A549 (cell line): ENCODE measurements at regions not wholly inside any gene's neighbourhood (a gene's known extent, or its start where the extent isn't known, plus 50 kb on each side); places are given as distances from the start of the nearest gene placed in this dataset.

ENCODE experiments used
- CEBPB ChIP-seq, 2 experiments: fragments of >200 bp in 1 of 2; sonication (Bioruptor Twin) in 1 of 2; formaldehyde crosslinking in 1 of 2; IDR thresholded peaks; 2 replicates each; pipeline ENCODE4 v1.6.1; 2012 to 2016
- CTCF ChIP-seq: fragments of >200 bp; sonication (Bioruptor Twin); formaldehyde crosslinking; IDR thresholded peaks from 3 replicates; pipeline ENCODE4 v1.5.1; 2016
- EHF ChIP-seq: fragments of 250-450 bp; sonication (Bioruptor Pico); IDR thresholded peaks from 2 replicates; pipeline ENCODE4 v1.5.0; 2020; ENCODE audit warnings: mild to moderate bottlenecking
- EP300 ChIP-seq, 2 experiments: fragments of >200 bp; sonication (Bioruptor Twin); formaldehyde crosslinking; IDR thresholded peaks; 2 replicates in 1 of 2; 3 replicates in 1 of 2; pipeline ENCODE4 v1.6.1; 2016 to 2017
- HMGXB4 ChIP-seq: fragments of 250-450 bp; sonication (Bioruptor Pico); IDR thresholded peaks from 2 replicates; pipeline ENCODE4 v1.5.0; 2021; ENCODE audit warnings: mild to moderate bottlenecking, moderate library complexity, borderline replicate concordance
- HOXA7 ChIP-seq: fragments of 250-450 bp; sonication (Bioruptor Pico); IDR thresholded peaks from 2 replicates; pipeline ENCODE4 v1.5.0; 2020; ENCODE audit warnings: mild to moderate bottlenecking, moderate library complexity
- JUN ChIP-seq, 2 experiments: fragments of >200 bp; sonication (Bioruptor Twin); formaldehyde crosslinking; IDR thresholded peaks; 2 replicates in 1 of 2; 3 replicates in 1 of 2; pipeline ENCODE4 v1.6.1; 2016 to 2017
- PBX3 ChIP-seq: IDR thresholded peaks from 2 replicates; pipeline ENCODE4 v1.6.1; 2012
- POLR2A ChIP-seq: IDR thresholded peaks from 2 replicates; pipeline ENCODE4 v1.6.1; 2012; ENCODE audit warnings: mild to moderate bottlenecking, low read length
- REST ChIP-seq: fragments of 200-600 bp; sonication (generic); IDR thresholded peaks from 2 replicates; pipeline ENCODE4 v1.6.1; 2016; ENCODE audit warnings: antibody characterized with exemption, mild to moderate bottlenecking, moderate library complexity
- RFX5 ChIP-seq: fragments of 450-650 bp; IDR thresholded peaks from 2 replicates; pipeline ENCODE4 v1.7.1; 2014; ENCODE audit warnings: antibody characterized with exemption, mild to moderate bottlenecking, moderate library complexity

GRCh38 chr5:138640138-138640537 is 64.9 kb upstream of the HSPA9 start:
- TF ChIP-seq CTCF = no peak
- no peak for TF ChIP-seq POLR2A
- no peak for TF ChIP-seq PBX3
- TF ChIP-seq HMGXB4 (CRISPR knock-in tag) = no peak
- TF ChIP-seq RFX5 = no peak
- no peak for TF ChIP-seq EHF (CRISPR knock-in tag)
- no peak for TF ChIP-seq CEBPB (IDR thresholded peaks at IDR 0.05)
- no peak for TF ChIP-seq JUN (IDR thresholded peaks at IDR 0.05)
- TF ChIP-seq EP300 (IDR thresholded peaks at IDR 0.05) = no peak
- no peak for TF ChIP-seq HOXA7 (CRISPR knock-in tag)
- TF ChIP-seq REST = no peak
